Activated naive CD4-positive, alpha-beta T cell treated with anti-CD3 and anti-CD28 coated beads for 36 hours (primary cell): ENCODE measurements at regions not wholly inside any gene's neighbourhood (a gene's known extent, or its start where the extent isn't known, plus 50 kb on each side); places are given as distances from the start of the nearest gene placed in this dataset.
"Not testable (repeated sequence)": the region's sequence is repeated elsewhere in the genome, so short reads cannot be mapped to it uniquely, and the experiment has no call there.

Experiments
- CTCF ChIA-PET: fragments of 350-600 bp; sonication (Branson Sonifier 250); formaldehyde crosslinking; loops from one replicate; lab custom pipeline; 2021; ENCODE audit warnings: antibody characterized with exemption; lab: Charles Lee
- DNase-seq: peaks from one replicate; pipeline ENCODE4 v3.0.0-alpha.2; 2020
- H3K27ac Mint-ChIP-seq: one replicate; pipeline ENCODE4 v1.8.0; 2021; ENCODE audit warnings: mild to moderate bottlenecking, mixed read lengths
- H3K27me3 Mint-ChIP-seq: one replicate; pipeline ENCODE4 v1.8.0; 2021; ENCODE audit warnings: low read depth, mixed read lengths
- H3K36me3 Mint-ChIP-seq: one replicate; pipeline ENCODE4 v1.8.0; 2021; ENCODE audit warnings: low read depth, mixed read lengths
- H3K4me1 Mint-ChIP-seq: one replicate; pipeline ENCODE4 v1.8.0; 2021; ENCODE audit warnings: low read depth, mixed read lengths
- H3K4me3 Mint-ChIP-seq: one replicate; pipeline ENCODE4 v1.8.0; 2021; ENCODE audit warnings: mild to moderate bottlenecking, moderate library complexity, mixed read lengths
- H3K9me3 Mint-ChIP-seq: one replicate; pipeline ENCODE4 v1.8.0; 2021; ENCODE audit warnings: mixed read lengths
- intact Hi-C: fragments of 100-400 bp; cut with micrococcal nuclease; formaldehyde crosslinking; loops from one replicate; pipeline ENCODE4 v1.15.1; 2023

- DNase-seq, H3K27ac Mint-ChIP-seq, H3K27me3 Mint-ChIP-seq, H3K4me1 Mint-ChIP-seq, H3K9me3 Mint-ChIP-seq, intact Hi-C loops, H3K36me3 Mint-ChIP-seq, H3K4me3 Mint-ChIP-seq, CTCF ChIA-PET: not testable (repeated sequence)
Measured at GRCh38 chr3:5701005-5701404, 513.5 kb downstream of the EDEM1 start.

DNA sequence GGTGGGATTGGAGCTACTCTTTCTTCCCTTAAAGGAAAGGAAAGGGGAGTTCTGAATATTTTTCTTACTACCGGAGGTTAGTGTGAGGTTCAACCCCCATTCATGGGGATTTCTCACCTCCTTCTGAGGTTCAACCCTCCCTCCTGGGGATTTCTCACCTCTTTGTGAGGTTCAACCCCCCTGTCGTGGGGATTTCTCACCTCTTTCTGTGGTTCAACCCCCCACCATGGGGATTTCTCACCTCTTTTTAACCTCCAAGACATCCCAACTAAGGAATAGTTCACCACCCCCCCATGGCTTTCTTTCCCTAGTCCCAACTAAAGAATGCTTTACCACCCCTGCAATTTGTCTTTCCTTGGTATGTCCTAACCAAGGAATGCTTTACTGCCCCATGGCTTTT, 520.3 kb downstream of the EDEM1 start:
- H3K36me3 Mint-ChIP-seq: no peaks in the 10 kb centered on the region
- no peak overlapping the region for H3K27ac Mint-ChIP-seq
- no peaks in the 10 kb centered on the region for H3K4me1 Mint-ChIP-seq
- peaks cover 1% of the 10 kb centered on the region for H3K9me3 Mint-ChIP-seq
- H3K4me3 Mint-ChIP-seq: no peak overlapping the region
- intact Hi-C loops: no loop called here
- CTCF ChIA-PET: no interaction called here
- H3K27me3 Mint-ChIP-seq: no peaks in the 10 kb centered on the region
- DNase-seq: no peak

- Mint-ChIP-seq H3K4me1 (no peaks in the 10 kb centered on the region), H3K27ac (no peak overlapping the region), H3K4me3 (no peak overlapping the region), H3K9me3 (peaks cover 4% of the 10 kb centered on the region), H3K27me3 (no peaks in the 10 kb centered on the region), H3K36me3 (no peaks in the 10 kb centered on the region)
- DNase-seq: no peak
- CTCF ChIA-PET: no interaction called here
- intact Hi-C loops: no loop called here
Measured at GRCh38 chr3:5709714-5710113, 522.2 kb downstream of the EDEM1 start.

- peaks cover 4% of the 10 kb centered on the region for H3K9me3 Mint-ChIP-seq
- H3K27ac Mint-ChIP-seq: no peak overlapping the region
- CTCF ChIA-PET: no interaction called here
- no peak overlapping the region for H3K4me3 Mint-ChIP-seq
- H3K27me3 Mint-ChIP-seq: no peaks in the 10 kb centered on the region
- DNase-seq: no peak
- no peaks in the 10 kb centered on the region for H3K36me3 Mint-ChIP-seq
- intact Hi-C loops: no loop called here
- no peaks in the 10 kb centered on the region for H3K4me1 Mint-ChIP-seq
Measured at GRCh38 chr3:5710718-5711117, 523.2 kb downstream of the EDEM1 start.

GRCh38 chr3:5717254-5717653, 529.7 kb downstream of the EDEM1 start:
- DNase-seq: no peak
- intact Hi-C loops: no loop called here

DNA sequence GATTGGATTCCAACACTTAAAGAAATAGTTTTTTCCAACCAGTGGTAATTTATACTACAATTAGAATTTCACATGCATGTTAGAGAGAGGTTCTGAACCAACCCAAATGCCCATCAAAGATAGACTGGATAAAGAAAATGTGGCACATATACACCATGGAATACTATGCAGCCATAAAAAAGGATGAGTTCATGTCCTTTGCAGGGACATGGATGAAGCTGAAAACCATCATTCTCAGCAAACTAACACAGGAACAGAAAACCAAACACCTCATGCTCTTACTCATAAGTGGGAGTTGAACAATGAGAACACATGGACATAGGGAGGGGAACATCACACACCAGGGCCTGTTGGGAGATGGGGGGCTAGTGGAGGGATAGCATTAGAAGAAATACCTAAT, 532.2 kb downstream of the EDEM1 start:
- DNase-seq, H3K9me3 Mint-ChIP-seq, H3K27me3 Mint-ChIP-seq, H3K4me1 Mint-ChIP-seq, H3K36me3 Mint-ChIP-seq, intact Hi-C loops, H3K4me3 Mint-ChIP-seq, H3K27ac Mint-ChIP-seq, CTCF ChIA-PET: not testable (repeated sequence)

More at GRCh38 chr3:5717254-5717653, 529.7 kb downstream of the EDEM1 start:
- H3K4me3 Mint-ChIP-seq: no peak overlapping the region
- no peak overlapping the region for H3K27ac Mint-ChIP-seq
- CTCF ChIA-PET: no interaction called here
- H3K36me3 Mint-ChIP-seq: no peaks in the 10 kb centered on the region
- peaks cover 4% of the 10 kb centered on the region for H3K9me3 Mint-ChIP-seq
- no peaks in the 10 kb centered on the region for H3K4me1 Mint-ChIP-seq
- H3K27me3 Mint-ChIP-seq: no peaks in the 10 kb centered on the region

DNA sequence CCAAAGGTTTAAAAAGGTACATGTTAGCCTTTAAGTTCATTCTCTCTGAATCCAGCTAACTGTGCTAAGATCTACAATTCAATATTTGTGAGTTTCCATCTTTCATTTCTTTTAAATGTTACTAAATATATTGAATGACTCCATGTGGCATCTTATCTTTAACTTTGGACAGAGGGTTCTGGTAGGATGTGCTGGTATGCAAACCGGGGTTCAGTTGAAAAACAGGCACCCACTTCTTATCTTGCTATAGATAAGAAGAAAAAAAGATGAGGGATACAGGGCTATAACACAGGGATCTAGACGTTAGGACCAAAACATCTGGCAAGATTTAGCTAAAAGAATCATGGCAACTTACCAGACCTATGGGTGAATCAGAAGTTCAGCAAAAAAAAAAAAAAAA, 538.3 kb downstream of the EDEM1 start:
- CTCF ChIA-PET: interaction anchor here (0.5 kb wide), 1 partner anchor 634 kb away, joined by 4 read pairs; no protein-coding TSS in a partner anchor

GRCh38 chr3:5726621-5727020, 539.1 kb downstream of the EDEM1 start:
- CTCF ChIA-PET: no interaction called here

More for the DNA sequence above, 538.3 kb downstream of the EDEM1 start:
- Mint-ChIP-seq H3K9me3 (peaks cover 1% of the 10 kb centered on the region), H3K36me3 (no peaks in the 10 kb centered on the region), H3K4me3 (no peak overlapping the region), H3K27ac (no peak overlapping the region), H3K27me3 (no peaks in the 10 kb centered on the region), H3K4me1 (no peaks in the 10 kb centered on the region)
- no peak for DNase-seq
- intact Hi-C loops: no loop called here

GRCh38 chr3:5727743-5728484, 540.4 kb downstream of the EDEM1 start:
- DNase-seq: no peak
- no peaks in the 10 kb centered on the region for H3K36me3 Mint-ChIP-seq
- H3K27me3 Mint-ChIP-seq: no peaks in the 10 kb centered on the region
- no peaks in the 10 kb centered on the region for H3K4me1 Mint-ChIP-seq
- H3K27ac Mint-ChIP-seq: no peak overlapping the region
- CTCF ChIA-PET: interaction anchor here (0.5 kb wide), 1 partner anchor 1014 kb away, joined by 3 read pairs; no protein-coding TSS in a partner anchor
- H3K9me3 Mint-ChIP-seq: peaks cover 1% of the 10 kb centered on the region
- H3K4me3 Mint-ChIP-seq: no peak overlapping the region
- intact Hi-C loops: no loop called here

More at GRCh38 chr3:5726621-5727020, 539.1 kb downstream of the EDEM1 start:
- Mint-ChIP-seq H3K27me3 (no peaks in the 10 kb centered on the region), H3K4me3 (no peak overlapping the region), H3K27ac (no peak overlapping the region), H3K4me1 (no peaks in the 10 kb centered on the region), H3K36me3 (no peaks in the 10 kb centered on the region), H3K9me3 (peaks cover 1% of the 10 kb centered on the region)
- no peak for DNase-seq
- intact Hi-C loops: no loop called here

DNA sequence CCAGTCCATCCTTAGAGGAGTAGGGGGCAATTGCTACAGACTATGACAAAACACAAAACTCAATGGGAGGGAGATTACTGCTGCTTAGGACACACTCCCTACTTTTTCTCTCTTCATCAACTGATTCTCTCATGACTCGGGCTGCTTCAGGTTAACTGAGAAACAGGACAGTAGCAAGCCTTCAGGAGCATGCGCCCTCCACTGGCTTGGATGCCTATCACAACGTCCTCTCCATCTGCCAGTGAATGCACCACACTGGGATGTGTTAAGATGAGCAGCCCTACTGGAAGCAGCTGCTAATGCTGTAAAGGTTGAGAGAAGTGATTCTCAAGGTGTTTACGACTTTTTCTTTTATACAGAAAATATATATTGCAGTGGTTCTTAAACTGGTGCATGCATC, 542.3 kb downstream of the EDEM1 start:
- no peak overlapping the region for H3K4me3 Mint-ChIP-seq
- H3K36me3 Mint-ChIP-seq: no peaks in the 10 kb centered on the region
- H3K9me3 Mint-ChIP-seq: peaks cover 1% of the 10 kb centered on the region
- no peaks in the 10 kb centered on the region for H3K4me1 Mint-ChIP-seq
- H3K27ac Mint-ChIP-seq: no peak overlapping the region
- DNase-seq: no peak
- intact Hi-C loops: loop anchor here (2.0 kb wide), 2 partner anchors 303 to 503 kb away; no protein-coding TSS in a partner anchor
- CTCF ChIA-PET: no interaction called here
- H3K27me3 Mint-ChIP-seq: no peaks in the 10 kb centered on the region

DNA sequence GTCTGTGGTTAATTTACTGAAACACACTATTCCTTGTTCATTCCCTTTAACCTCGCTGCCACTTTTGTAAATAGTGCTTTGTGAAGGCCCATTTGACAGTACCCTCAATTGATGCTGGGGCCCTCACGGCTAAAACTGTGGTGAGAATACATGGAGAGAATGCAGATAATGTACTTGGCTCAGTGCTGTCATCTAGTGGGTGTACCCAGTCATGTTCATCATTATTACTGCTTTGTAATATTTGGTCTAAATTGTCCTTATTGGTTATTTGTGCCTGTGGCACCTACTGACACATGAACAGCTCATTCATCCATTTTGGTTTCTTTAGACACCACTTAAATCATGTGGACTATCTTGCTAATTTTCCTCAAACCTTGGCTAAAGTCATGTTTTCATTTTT, 543.6 kb downstream of the EDEM1 start:
- Mint-ChIP-seq H3K27me3 (no peaks in the 10 kb centered on the region), H3K4me1 (no peaks in the 10 kb centered on the region), H3K4me3 (no peak overlapping the region), H3K27ac (no peak overlapping the region), H3K36me3 (no peaks in the 10 kb centered on the region), H3K9me3 (peaks cover 1% of the 10 kb centered on the region)
- CTCF ChIA-PET: interaction anchor here (0.6 to 2.0 kb wide), 2 partner anchors 35 to 304 kb away, joined by 3 to 7 read pairs; no protein-coding TSS in a partner anchor
- intact Hi-C loops: loop anchor here (2.0 kb wide), 2 partner anchors 304 to 504 kb away; no protein-coding TSS in a partner anchor
- DNase-seq: no peak

GRCh38 chr3:5732081-5732480, 544.6 kb downstream of the EDEM1 start:
- CTCF ChIA-PET: interaction anchor here (2.0 kb wide), 1 partner anchor 305 kb away, joined by 7 read pairs; no protein-coding TSS in a partner anchor
- H3K27me3 Mint-ChIP-seq: no peaks in the 10 kb centered on the region
- no peaks in the 10 kb centered on the region for H3K9me3 Mint-ChIP-seq
- DNase-seq: no peak
- no peaks in the 10 kb centered on the region for H3K36me3 Mint-ChIP-seq
- intact Hi-C loops: no loop called here
- H3K27ac Mint-ChIP-seq: no peak overlapping the region
- no peak overlapping the region for H3K4me3 Mint-ChIP-seq
- no peaks in the 10 kb centered on the region for H3K4me1 Mint-ChIP-seq

DNA sequence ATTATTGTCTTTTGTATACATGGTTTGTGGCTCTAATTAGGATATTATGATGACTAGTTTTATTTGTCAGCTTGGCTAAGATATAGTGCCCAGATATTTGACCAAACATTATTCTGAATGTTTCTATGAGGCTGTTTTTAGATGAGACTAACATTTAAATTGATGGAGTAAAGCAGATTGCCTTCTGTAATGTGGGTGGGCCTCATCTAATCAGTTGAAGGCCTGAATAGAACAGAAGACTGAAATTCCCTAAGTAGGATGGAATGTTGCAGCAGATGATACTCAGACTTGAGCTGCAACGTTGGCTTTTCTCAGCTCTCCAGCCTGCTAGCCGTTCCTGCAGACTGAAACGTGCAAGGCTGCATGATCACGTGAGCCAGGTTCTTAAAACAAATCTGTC, 546.5 kb downstream of the EDEM1 start:
- peaks cover 3% of the 10 kb centered on the region for H3K27me3 Mint-ChIP-seq
- intact Hi-C loops: no loop called here
- H3K9me3 Mint-ChIP-seq: no peaks in the 10 kb centered on the region
- H3K4me3 Mint-ChIP-seq: no peak overlapping the region
- no peaks in the 10 kb centered on the region for H3K36me3 Mint-ChIP-seq
- CTCF ChIA-PET: no interaction called here
- DNase-seq: no peak
- H3K27ac Mint-ChIP-seq: no peak overlapping the region
- H3K4me1 Mint-ChIP-seq: no peaks in the 10 kb centered on the region
